ENCODE measurements at regions not wholly inside any gene's neighbourhood (a gene's known extent, or its start where the extent isn't known, plus 50 kb on each side); places are given as distances from the start of the nearest gene placed in this dataset.
A peak's percentile ranks its signal among the peaks of the same experiment; 100 is the strongest.
"Not testable (repeated sequence)": the region's sequence is repeated elsewhere in the genome, so short reads cannot be mapped to it uniquely, and the experiment has no call there.

DNA sequence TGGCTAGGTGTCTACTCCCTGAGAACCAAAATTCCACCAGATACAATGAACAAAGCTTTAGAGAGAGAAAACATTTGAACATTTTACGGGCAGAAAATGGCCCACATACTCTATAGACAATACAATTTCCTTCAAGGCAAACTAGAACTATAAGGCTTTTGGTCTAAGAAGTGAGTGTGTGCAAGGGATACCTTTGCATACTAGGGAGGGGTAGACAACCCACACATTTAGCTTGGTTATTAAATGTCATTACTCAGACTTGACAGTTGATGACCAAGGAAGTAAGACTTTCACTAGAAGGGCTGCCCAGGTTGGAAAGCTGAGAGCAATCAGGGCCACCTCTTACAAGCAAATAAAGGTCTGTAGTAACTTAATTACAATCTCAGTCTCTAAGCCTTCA lies 64.0 kb upstream of the PLEKHM1 start:
- DNase-seq; in situ Hi-C loops (cut with MboI; ENCODE audit: low pct_unique_long_range_greater_than_20kb, low sequenced_read_pairs): not testable (repeated sequence)

DNA sequence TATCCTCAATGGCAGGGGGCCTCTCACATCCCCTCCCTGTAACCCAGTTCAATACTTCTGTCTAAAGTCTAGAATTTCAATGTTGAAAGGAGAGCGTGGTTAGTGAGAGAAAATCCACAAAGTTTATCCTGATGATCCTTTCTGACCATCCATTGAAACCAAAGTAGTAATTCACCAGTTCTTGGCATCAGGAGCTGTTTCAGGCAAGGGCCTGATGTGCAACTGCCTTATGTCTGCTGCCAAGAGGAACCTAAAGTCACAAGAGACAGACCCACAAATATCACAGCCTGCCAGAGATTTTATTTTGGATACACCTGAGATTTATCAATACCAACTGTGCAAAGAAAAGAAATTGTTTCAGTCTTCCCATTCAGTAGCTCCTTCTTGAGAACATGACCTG lies 68.3 kb upstream of the PLEKHM1 start:
- in situ Hi-C loops (cut with MboI; ENCODE audit: low pct_unique_long_range_greater_than_20kb, low sequenced_read_pairs); DNase-seq: not testable (repeated sequence)

DNA sequence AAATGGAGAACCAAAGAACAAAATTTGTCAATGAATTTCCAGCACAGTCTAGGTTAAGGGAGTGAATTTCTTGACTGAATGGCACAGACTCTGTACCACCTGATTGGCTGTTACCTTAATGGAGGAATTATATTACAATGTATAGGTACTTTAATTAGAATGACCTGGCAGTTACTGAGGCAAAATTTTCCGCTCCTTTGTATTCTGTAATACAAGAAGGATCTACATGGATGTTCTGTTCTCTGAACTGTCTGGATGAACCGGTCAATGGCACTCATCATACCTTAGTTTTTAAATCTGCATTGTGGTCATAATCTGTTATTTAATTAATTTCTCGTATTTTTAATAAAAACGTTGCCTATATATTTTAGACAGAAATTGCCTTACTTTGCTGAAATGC lies 72.3 kb upstream of the PLEKHM1 start:
- DNase-seq; in situ Hi-C loops (cut with MboI; ENCODE audit: low pct_unique_long_range_greater_than_20kb, low sequenced_read_pairs): not testable (repeated sequence)

DNA sequence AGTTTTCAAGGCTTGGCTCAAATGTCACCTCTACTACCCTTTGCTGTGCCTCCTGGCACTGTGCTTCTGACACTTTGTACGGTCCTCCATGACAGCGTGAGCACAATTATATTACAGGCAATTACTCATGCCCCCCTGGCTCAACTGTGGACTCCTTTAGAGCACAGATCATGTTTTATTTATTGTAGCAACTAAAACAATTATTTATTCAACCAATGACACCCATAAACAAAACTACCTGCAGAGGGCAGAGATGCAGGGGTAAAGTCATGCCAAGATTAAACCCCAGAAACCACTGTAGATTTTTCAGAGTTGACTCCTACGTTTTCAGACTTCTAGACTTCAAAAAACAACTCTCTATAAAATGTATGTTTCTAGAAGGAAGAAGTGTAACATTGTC lies 72.8 kb upstream of the PLEKHM1 start:
- DNase-seq; in situ Hi-C loops (cut with MboI; ENCODE audit: low pct_unique_long_range_greater_than_20kb, low sequenced_read_pairs): not testable (repeated sequence)

DNA sequence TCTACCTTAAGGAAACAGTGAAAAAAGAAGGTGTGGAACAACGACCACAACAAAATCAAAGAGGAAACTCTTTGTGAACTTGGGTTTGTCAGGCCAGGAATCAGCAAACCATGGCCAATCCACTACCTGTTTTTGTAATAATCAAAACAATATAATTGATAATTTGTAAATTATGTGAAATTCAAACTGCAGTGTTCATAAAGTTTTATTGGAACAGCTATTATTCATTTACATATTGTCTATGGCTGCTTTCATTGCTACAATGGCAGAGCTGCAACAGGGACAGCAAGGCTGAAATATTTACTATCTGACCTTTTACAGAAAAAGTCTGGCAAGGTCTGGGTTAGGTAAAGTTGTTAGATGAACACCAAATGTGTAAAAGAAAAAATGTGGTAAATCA lies 77.8 kb upstream of the PLEKHM1 start:
- DNase-seq; in situ Hi-C loops (cut with MboI; ENCODE audit: low pct_unique_long_range_greater_than_20kb, low sequenced_read_pairs): not testable (repeated sequence)

DNA sequence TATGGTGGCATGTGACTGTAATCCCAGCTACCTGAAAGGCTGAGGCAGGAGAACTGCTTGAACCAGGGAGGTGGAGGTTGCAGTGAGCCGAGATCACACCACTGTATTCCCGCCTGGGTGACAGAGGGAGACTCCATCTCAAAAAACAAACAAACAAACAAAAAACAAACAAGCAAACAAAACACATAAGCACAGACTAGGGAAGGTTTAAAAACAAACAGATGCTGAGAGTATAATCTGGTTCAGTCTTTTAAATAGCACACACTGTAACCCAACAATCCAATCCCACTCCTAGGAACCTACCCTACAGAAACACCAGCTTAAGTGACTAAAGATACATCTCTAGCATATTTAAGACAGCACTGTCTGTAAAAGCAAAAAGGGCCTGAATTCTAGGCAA lies 82.8 kb upstream of the PLEKHM1 start:
- DNase-seq; in situ Hi-C loops (cut with MboI; ENCODE audit: low pct_unique_long_range_greater_than_20kb, low sequenced_read_pairs): not testable (repeated sequence)

DNA sequence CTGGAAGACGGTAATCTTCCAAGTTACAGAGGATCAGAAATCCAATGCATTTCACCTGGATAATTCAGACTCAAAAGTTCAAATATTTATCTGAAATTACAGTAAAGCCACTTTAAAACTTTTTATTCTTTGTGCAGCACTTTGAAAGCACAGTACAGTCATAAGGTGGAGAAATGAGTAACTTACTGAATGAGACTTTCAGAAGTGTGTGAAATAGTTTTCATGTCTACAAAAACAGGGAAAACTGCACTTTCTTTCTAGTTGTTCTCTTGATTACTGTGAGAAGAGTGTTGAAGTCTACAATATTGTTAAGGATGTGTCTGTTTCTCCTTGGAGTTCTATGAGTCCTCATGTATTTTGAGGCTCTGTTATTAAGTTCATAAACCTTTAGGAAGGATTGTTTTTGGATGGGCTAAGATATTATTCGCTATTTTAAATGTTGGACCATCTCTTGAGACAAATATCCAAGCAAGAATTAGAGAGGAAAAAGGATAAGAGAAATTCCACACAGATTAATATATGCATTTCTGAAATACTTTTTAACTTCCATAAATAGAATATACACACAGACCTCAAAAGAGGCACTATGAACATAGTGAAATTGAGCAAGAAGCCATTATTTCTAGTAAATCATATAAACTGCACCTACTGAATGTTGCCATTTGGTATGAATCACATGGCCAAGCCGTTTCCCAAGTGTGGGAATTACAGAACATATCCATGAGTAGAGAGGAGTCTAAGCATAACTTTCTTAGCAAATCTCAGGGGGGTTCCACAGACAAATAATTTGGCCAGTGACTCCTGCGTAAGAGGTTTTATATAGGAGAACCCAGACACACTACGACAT lies 83.6 kb upstream of the PLEKHM1 start:
- DNase-seq: no peak
- in situ Hi-C loops (cut with MboI; ENCODE audit: low pct_unique_long_range_greater_than_20kb, low sequenced_read_pairs): no loop called here

DNA sequence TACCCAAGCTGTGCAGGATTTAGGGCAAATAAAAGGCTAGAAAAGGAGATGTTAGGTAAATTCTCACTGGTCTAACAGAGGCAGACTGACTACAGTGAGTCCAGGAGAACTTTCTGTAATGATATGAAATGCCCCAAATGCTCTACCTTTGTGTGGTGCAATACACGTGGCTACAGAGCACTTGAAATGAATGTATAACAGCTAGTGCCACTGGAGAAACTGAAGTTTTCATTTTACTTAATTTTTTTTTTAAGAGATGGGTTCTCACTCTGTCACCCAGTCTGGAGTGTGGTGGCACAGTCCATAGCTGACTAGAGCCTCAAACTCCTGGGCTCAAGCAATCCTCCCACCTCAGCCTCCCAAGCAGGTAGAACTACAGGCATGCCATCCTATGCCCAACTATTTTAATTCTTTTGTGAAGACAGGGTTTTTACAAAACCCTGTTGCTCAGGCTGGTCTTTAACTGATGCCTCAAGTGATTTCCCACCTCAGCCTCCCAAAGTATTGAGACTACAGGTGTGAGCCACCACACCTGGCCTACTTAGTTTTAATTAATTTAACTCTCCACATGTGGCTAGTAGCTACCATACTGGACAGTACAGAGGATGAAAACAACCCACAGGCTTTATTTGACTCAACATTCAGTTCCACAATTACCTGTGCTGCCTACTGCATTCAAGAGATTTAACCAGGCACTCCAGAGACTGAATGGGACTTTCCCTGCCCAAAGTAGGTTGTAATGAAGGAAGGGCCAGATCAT lies 84.8 kb upstream of the PLEKHM1 start:
- no peak for DNase-seq
- in situ Hi-C loops (cut with MboI; ENCODE audit: low pct_unique_long_range_greater_than_20kb, low sequenced_read_pairs): loop anchor here (25.0 kb wide), 1 partner anchor 687 kb away; no protein-coding TSS in a partner anchor

DNA sequence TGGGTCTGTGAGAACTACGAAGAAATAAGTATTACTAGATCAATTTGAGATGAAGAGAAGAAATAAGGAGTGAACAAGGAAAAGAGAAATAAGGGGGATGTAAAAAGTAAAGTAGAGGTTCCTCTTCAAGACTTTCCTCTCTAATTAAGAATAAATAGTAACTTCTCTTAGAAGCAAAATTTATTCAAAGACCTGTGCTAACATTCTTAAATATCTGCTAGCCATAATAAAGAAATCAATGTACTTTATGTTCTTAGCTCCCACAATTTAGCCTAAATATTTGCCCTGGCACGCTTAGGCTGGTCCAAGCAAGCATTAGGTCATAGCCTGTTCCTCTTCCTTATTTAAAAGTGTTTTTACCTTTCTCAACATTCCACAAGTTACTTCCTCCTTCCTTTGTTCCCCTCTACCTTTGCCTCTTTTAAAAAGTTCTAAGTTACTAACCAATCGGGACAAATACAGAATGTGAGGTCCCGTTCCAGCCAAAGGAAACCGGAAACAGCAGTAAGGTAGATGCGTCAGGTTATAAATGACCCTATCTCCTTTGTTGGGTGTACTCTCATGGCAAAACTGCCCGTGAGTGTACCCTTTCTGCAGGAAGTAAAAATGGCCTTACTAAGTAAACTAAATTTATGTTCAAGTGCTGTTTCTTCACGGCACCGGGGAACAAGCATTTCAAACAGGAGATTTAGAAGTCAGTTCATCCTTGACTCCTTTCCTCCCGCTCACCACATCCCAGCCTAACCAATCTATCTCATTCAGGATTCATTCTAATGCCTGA lies 86.2 kb upstream of the PLEKHM1 start:
- in situ Hi-C loops (cut with MboI; ENCODE audit: low pct_unique_long_range_greater_than_20kb, low sequenced_read_pairs): loop anchor here (25.0 kb wide), 1 partner anchor 686 kb away; no protein-coding TSS in a partner anchor
- DNase-seq: peak; percentile 33

DNA sequence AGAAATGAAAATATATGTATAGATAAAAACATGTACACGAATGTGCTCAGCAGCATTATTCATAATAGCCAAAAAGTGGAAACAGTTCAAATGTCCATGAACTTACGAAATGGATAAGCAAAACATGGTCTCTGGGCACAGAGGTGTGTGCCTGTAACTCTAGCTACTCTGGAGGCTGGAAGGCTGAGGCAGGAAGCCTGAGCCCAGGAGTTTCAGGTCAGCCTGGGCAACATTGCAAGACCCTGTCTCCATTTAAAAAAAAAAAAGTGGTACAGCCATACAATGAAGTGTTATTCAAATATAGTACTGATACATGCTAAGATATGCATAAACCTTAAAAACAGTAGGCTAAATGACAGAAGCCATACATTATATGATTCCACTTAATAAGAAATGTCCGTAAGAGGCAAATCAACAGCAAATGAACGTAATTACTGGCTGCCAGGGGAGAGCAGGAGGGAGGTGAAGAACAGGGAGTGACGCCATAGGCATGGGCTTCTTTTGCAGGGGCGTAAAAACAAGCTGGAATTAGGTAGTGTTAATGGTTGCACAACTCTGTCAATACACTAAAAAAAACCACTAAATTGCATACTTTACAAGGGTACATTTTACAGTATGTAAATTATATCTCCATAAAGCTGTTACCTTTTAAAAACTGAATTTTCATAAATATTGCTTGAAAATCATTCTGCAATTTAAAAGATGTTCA lies 87.2 kb upstream of the PLEKHM1 start:
- DNase-seq: no peak
- in situ Hi-C loops (cut with MboI; ENCODE audit: low pct_unique_long_range_greater_than_20kb, low sequenced_read_pairs): loop anchor here (25.0 kb wide), 1 partner anchor 685 kb away; no protein-coding TSS in a partner anchor

DNA sequence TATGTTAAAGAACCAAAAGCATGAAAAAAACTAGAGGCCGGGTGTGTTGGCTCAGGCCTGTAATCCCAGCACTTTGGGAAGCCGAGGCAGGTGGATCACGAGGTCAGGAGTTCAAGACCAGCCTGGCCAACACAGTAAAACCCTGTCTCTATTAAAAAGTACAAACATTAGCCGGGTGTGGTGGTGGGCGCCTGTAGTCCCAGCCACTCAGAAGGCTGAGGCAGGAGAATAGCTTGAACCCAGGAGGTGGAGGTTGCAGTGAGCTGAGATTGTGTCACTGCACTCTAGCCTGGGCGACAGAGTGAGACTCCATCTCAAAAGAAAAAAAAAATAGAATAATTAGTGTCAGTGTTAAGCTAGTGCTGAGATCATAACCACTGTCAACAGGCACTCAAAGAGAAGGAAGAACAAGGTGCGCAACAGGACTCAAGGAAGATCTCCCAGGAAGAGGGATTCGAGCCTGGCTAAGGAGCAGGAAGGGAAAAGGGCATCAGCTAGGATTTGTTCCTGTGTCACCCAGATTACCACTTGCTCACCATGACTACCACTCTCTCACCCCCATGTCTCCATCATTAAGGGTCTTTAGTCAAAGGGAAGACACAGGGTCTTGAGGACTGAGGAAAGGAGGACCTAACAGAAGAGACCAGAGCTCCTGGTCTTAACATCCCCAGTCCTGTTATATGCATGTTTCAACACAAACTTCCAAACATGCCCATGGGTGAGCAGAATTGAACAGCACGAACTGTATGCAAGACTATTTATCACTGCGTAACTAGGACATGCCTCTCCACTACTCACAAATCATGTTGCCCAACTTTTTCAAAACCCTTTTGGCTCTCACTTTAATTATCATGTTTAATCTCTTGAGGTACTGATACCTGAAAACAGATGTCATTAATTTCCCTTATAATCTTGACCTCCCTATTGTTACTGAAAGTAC lies 88.3 kb upstream of the PLEKHM1 start:
- in situ Hi-C loops (cut with MboI; ENCODE audit: low pct_unique_long_range_greater_than_20kb, low sequenced_read_pairs): loop anchor here (25.0 kb wide), 1 partner anchor 684 kb away; no protein-coding TSS in a partner anchor
- no peak for DNase-seq

DNA sequence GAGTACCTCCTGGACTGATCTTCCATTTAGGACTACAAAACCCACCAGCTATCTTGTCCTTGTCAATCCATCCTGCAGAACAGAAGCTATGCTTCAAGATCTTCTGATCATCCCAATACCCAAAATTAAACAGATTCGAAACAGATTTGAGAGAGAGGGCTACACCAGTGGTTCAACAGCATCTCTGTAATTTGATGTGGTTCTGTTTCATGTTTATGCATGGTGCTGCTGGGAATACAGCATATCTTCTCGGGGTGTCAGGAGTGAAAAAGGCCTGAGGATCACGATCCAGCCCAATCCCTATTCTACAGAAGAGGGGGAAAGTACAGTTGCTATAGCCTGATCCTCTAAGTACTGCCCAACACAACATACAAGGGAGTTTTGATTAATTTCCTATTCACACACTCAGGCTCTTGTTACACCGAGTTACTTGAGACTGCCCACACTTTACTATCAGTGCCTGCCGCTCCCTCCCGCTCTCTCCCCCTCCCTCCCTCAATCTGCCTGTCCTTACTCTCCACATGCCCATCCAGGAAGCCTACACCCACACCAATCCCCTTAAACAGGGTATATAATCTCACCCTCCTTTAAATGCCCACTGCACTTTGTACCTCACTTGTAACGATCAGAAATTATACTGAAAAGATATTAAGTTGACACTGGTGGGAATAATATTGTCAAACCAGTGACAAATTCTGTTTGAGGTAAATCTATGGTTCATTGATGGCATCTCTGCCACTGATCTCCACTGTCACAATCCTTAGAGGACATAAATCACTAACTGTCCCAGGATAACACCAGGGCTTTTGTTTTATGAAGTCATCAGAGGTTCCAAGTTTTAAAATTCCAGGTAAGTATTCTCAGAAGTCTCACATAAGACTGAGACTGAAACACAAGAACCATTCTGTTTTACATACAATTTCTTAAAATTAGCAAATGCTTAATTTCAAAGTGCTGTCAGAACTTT lies 89.3 kb upstream of the PLEKHM1 start:
- no peak for DNase-seq
- in situ Hi-C loops (cut with MboI; ENCODE audit: low pct_unique_long_range_greater_than_20kb, low sequenced_read_pairs): loop anchor here (25.0 kb wide), 1 partner anchor 682 kb away; no protein-coding TSS in a partner anchor

DNA sequence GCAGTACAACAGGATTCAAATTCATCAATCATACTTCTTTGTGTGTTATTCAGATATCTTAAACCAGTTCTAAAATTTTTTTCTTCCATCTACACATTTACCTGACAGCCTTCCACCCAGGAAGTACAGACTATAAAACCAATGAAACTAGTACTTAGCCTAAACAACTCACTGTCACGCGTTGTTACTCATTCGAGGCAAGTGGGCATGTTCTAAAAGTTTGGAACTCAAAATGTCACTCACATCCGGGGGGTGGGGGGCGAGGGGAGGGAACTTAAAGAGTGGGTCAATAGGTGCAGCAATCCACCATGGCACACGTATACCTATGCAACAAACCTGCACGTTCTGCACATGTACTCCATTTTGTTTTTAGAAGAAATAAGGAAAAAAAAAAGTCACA lies 90.4 kb upstream of the PLEKHM1 start:
- in situ Hi-C loops (cut with MboI; ENCODE audit: low pct_unique_long_range_greater_than_20kb, low sequenced_read_pairs): loop anchor here (25.0 kb wide), 1 partner anchor 681 kb away; no protein-coding TSS in a partner anchor

DNA sequence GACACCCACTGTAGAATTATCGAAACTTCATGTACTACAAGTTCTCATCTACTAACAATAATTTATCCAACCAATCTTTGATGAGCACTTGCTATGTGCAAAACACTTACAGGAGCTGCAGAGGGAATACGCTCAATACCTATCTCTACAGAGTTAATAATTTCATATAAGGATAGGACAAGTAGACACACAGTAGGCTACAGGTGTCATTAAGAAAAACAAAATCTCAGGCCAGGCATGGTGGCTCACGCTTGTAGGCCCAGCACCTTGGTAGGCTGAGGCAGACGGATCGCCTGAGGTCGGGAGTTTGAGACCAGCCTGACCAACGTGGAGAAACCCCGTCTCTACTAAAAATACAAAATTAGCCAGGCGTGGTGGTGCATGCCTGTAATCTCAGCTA lies 91.3 kb upstream of the PLEKHM1 start:
- DNase-seq: no peak
- in situ Hi-C loops (cut with MboI; ENCODE audit: low pct_unique_long_range_greater_than_20kb, low sequenced_read_pairs): loop anchor here (25.0 kb wide), 1 partner anchor 680 kb away; no protein-coding TSS in a partner anchor

More for the DNA sequence above, 90.4 kb upstream of the PLEKHM1 start:
- DNase-seq: no peak

DNA sequence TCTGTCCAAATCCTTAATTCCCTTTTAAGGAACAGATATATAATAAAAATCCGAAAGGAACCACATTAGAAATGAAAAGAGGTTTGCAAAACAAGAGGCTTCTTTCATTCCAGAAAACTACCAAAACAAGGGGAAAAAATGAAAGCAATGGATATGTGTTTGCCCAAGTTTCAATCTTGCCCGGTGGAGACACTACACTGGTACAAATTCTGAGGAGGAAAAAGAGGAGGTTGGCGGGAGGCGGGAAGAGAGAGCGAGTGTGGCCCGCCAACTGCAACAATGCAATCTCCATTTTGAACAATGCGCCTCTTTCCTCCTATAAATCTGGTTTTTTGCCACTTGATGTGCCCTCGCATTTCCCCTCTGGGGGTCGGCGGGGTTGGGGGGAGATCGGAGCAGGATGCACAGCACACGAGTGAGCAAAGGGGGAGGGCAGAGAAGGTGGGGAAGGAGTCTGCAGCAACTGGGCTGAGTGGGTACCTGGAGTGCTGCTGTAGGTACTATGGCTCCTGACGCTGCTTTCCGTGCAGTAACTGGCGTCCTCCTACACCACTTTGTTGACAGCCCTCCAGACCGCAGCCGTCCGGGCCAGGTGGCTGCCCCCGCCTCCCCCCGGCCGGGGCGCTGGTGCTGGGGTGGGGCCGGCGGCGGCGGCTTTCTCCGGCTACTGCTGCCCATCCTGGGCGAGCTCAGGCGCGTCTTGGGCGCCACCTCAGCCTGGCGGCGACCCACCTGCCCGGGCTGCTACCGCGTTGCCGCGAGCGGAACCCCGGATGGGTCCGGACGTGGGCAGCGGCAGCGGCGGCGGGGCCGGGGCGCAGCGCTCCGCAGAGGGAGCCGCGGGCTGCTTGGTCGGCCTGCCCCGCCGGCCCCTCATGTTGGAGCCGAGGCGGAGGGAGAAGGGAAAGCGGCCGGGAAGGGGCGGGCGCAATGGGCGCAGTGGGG lies 93.8 kb upstream of the PLEKHM1 start:
- in situ Hi-C loops (cut with MboI; ENCODE audit: low pct_unique_long_range_greater_than_20kb, low sequenced_read_pairs): loop anchor here (25.0 kb wide), 1 partner anchor 678 kb away; no protein-coding TSS in a partner anchor
- peak; percentile 89 for DNase-seq

Data from KBM-7 (cell line).